ENCODE measurements at regions not wholly inside any gene's neighbourhood (a gene's known extent, or its start where the extent isn't known, plus 50 kb on each side); places are given as distances from the start of the nearest gene placed in this dataset.

GRCh38 chr1:218982482-218982881 is 191.2 kb upstream of the LYPLAL1 start:
- TF ChIP-seq EZH2 (IDR thresholded peaks at IDR 0.05; ENCODE audit: borderline replicate concordance, control insufficient read depth, low read depth, low read length) (no peak), JUND (IDR thresholded peaks at IDR 0.05; ENCODE audit: low read depth, low read length) (no peak), RAD21 (IDR thresholded peaks at IDR 0.05; ENCODE audit: insufficient read depth, low read depth, low read length) (no peak), NR2F1 (conservative IDR thresholded peaks at IDR 0.05) (no peak), CTCF (IDR thresholded peaks at IDR 0.05 in 2 of 3, conservative IDR thresholded peaks at IDR 0.05 in 1 of 3; ENCODE audit: control insufficient read depth in 2 of 3, extremely low read depth in 1 of 3, insufficient read depth in 1 of 3, low read depth in 3 of 3, low read length in 3 of 3) (no peak), E2F8 (IDR thresholded peaks at IDR 0.05; ENCODE audit: low read depth, partially characterized antibody) (no peak), RELA (IDR thresholded peaks at IDR 0.05; ENCODE audit: borderline replicate concordance, partially characterized antibody) (no peak), TAF1 (IDR thresholded peaks at IDR 0.05; ENCODE audit: borderline replicate concordance, low read depth, low read length) (no peak), ZNF274 (IDR thresholded peaks at IDR 0.05; ENCODE audit: insufficient read depth, insufficient read length) (no peak)

Measured in GM12878 (cell line).